Sigmoid colon (tissue), 6 donors: ENCODE measurements at regions not wholly inside any gene's neighbourhood (a gene's known extent, or its start where the extent isn't known, plus 50 kb on each side); places are given as distances from the start of the nearest gene placed in this dataset.

Source experiments
- DNase-seq: peaks from one replicate; pipeline ENCODE4 v3.0.0-alpha.2; 2019
- H3K27ac ChIP-seq, 4 donors: fragments of 200-600 bp; sonication (generic); one replicate each; pipeline ENCODE4 v1.5.1; 2016 to 2019; ENCODE audit warnings: mild to moderate bottlenecking in 1 of 4
- H3K27me3 ChIP-seq, 3 donors: fragments of 200-600 bp; sonication (generic); one replicate each; pipeline ENCODE4 v1.5.1; 2019; ENCODE audit warnings: mild to moderate bottlenecking in 1 of 3
- H3K36me3 ChIP-seq, 4 donors: fragments of 200-600 bp; sonication (generic); one replicate each; pipeline ENCODE4 v1.5.1; 2016 to 2019
- H3K4me1 ChIP-seq, 4 donors: fragments of 200-600 bp; sonication (generic); one replicate each; pipeline ENCODE4 v1.5.1; 2017 to 2019
- H3K4me3 ChIP-seq, 4 donors: fragments of 200-600 bp; sonication (generic); one replicate each; pipeline ENCODE4 v1.5.1; 2017 to 2019; ENCODE audit warnings: mild to moderate bottlenecking in 2 of 4, moderate library complexity in 1 of 4
- H3K9me3 ChIP-seq, 4 donors: fragments of 200-600 bp in 3 of 4; sonication (generic) in 3 of 4; one replicate each; pipeline versions ENCODE4 v1.5.1 to v1.6.1; 2013 to 2019
- CTCF ChIP-seq, 4 experiments: fragments of 450-650 bp in 3 of 4; fragments of 200-600 bp in 1 of 4; IDR thresholded peaks; one replicate each; pipeline ENCODE4 v1.5.1; 2016 to 2019; ENCODE audit warnings: antibody characterized with exemption in 4 of 4, mild to moderate bottlenecking in 3 of 4, moderate library complexity in 2 of 4
- EP300 ChIP-seq, 4 donors: sonication (generic); formaldehyde crosslinking; IDR thresholded peaks; one replicate each; pipeline ENCODE4 v1.6.1; 2017; ENCODE audit warnings: antibody characterized with exemption in 4 of 4
- POLR2A ChIP-seq, 2 donors: fragments of 450-650 bp; IDR thresholded peaks; one replicate each; pipeline ENCODE4 v1.6.1; 2016; ENCODE audit warnings: antibody characterized with exemption in 2 of 2, mild to moderate bottlenecking in 2 of 2, moderate library complexity in 2 of 2
- POLR2AphosphoS5 ChIP-seq, 4 donors: sonication (generic); formaldehyde crosslinking; IDR thresholded peaks; one replicate each; pipeline ENCODE4 v1.6.1; 2017; ENCODE audit warnings: antibody characterized with exemption in 4 of 4
- WGBS, 2 donors: extraction: QIAGEN DNeasy Blood & Tissue Kit; methylation state at CpG; one replicate each; pipeline ENCODE4 v1.1.7; 2013; 5-methylcytosine and 5-hydroxymethylcytosine counted together
- intact Hi-C: fragments of 100-400 bp; cut with DNase I; formaldehyde crosslinking; loops from one replicate; pipeline ENCODE4 v1.15.1; 2023
- donor health status: healthy with polysubstance abuse.
- donor health status: healthy.

GRCh38 chr6:142550310-142551063 is 248.7 kb downstream of the ADGRG6 start:
- no peaks in the 10 kb centered on the region for H3K36me3 ChIP-seq
- H3K27ac ChIP-seq = no peak overlapping the region
- no peak overlapping the region for H3K4me3 ChIP-seq
- no peaks in the 10 kb centered on the region for H3K27me3 ChIP-seq
- DNase-seq = no peak
- WGBS, 2 donors = 70 to 76% methylated on average over 7 of the region's 7 CpGs
- intact Hi-C loops = no loop called here
- TF ChIP-seq CTCF (IDR thresholded peaks at IDR 0.05) (no peak), EP300 (IDR thresholded peaks at IDR 0.05) (no peak), POLR2A (IDR thresholded peaks at IDR 0.05) (no peak), POLR2AphosphoS5 (IDR thresholded peaks at IDR 0.05) (no peak)
- H3K4me1 ChIP-seq = no peaks in the 10 kb centered on the region
- H3K9me3 ChIP-seq = no peaks in the 10 kb centered on the region

- H3K27me3 ChIP-seq = no peaks in the 10 kb centered on the region
- no peak overlapping the region for H3K4me3 ChIP-seq
- no peak for TF ChIP-seq POLR2AphosphoS5 (IDR thresholded peaks at IDR 0.05)
- no peak for TF ChIP-seq CTCF (IDR thresholded peaks at IDR 0.05)
- no peaks in the 10 kb centered on the region for H3K36me3 ChIP-seq
- no peaks in the 10 kb centered on the region for H3K4me1 ChIP-seq
- DNase-seq = no peak
- H3K27ac ChIP-seq = no peak overlapping the region
- H3K9me3 ChIP-seq = no peaks in the 10 kb centered on the region
- intact Hi-C loops = no loop called here
- WGBS, 2 donors = 47 to 52% methylated on average over 9 of the region's 9 CpGs
Observed at GRCh38 chr6:142551274-142551811, 249.5 kb downstream of the ADGRG6 start.

- Histone ChIP-seq H3K36me3 (no peaks in the 10 kb centered on the region), H3K9me3 (no peaks in the 10 kb centered on the region), H3K27ac (no peak overlapping the region), H3K4me1 (no peaks in the 10 kb centered on the region), H3K27me3 (no peaks in the 10 kb centered on the region), H3K4me3 (no peak overlapping the region)
- TF ChIP-seq EP300 (IDR thresholded peaks at IDR 0.05) (no peak), POLR2AphosphoS5 (IDR thresholded peaks at IDR 0.05) (no peak), POLR2A (IDR thresholded peaks at IDR 0.05) (no peak), CTCF (IDR thresholded peaks at IDR 0.05) (no peak)
- DNase-seq = no peak
- 66 to 73% methylated on average over 3 of the region's 3 CpGs for WGBS, 2 donors
- intact Hi-C loops = no loop called here
Observed at GRCh38 chr6:142558786-142559185, 257.0 kb downstream of the ADGRG6 start.

GRCh38 chr6:142561511-142562265 is 259.9 kb downstream of the ADGRG6 start:
- TF ChIP-seq POLR2AphosphoS5 (IDR thresholded peaks at IDR 0.05) = no peak
- TF ChIP-seq EP300 (IDR thresholded peaks at IDR 0.05) = no peak
- TF ChIP-seq POLR2A (IDR thresholded peaks at IDR 0.05) = no peak
- no peak for TF ChIP-seq CTCF (IDR thresholded peaks at IDR 0.05)
- Histone ChIP-seq H3K9me3 (no peaks in the 10 kb centered on the region), H3K27me3 (no peaks in the 10 kb centered on the region), H3K4me1 (no peaks in the 10 kb centered on the region), H3K36me3 (no peaks in the 10 kb centered on the region), H3K27ac (no peak overlapping the region), H3K4me3 (no peak overlapping the region)
- intact Hi-C loops = no loop called here
- WGBS, 2 donors = 71 to 88% methylated on average over 3 of the region's 3 CpGs
- no peak for DNase-seq
